ENCODE measurements at regions not wholly inside any gene's neighbourhood (a gene's known extent, or its start where the extent isn't known, plus 50 kb on each side); places are given as distances from the start of the nearest gene placed in this dataset.

GRCh38 chr20:52572687-52573086 lies 381.1 kb upstream of the ZFP64 start:
- TF ChIP-seq, protein P1, sequence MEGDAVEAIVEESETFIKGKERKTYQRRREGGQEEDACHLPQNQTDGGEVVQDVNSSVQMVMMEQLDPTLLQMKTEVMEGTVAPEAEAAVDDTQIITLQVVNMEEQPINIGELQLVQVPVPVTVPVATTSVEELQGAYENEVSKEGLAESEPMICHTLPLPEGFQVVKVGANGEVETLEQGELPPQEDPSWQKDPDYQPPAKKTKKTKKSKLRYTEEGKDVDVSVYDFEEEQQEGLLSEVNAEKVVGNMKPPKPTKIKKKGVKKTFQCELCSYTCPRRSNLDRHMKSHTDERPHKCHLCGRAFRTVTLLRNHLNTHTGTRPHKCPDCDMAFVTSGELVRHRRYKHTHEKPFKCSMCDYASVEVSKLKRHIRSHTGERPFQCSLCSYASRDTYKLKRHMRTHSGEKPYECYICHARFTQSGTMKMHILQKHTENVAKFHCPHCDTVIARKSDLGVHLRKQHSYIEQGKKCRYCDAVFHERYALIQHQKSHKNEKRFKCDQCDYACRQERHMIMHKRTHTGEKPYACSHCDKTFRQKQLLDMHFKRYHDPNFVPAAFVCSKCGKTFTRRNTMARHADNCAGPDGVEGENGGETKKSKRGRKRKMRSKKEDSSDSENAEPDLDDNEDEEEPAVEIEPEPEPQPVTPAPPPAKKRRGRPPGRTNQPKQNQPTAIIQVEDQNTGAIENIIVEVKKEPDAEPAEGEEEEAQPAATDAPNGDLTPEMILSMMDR (conservative IDR thresholded peaks at IDR 0.05; ENCODE audit: low read depth, low read length): no peak
- no peak for TF ChIP-seq EZH2 (IDR thresholded peaks at IDR 0.05; ENCODE audit: borderline replicate concordance, low read depth, low read length, poor library complexity, severe bottlenecking)
